ENCODE measurements at regions not wholly inside any gene's neighbourhood (a gene's known extent, or its start where the extent isn't known, plus 50 kb on each side); places are given as distances from the start of the nearest gene placed in this dataset.

- Histone ChIP-seq H3K27me3 (ENCODE audit: low read depth, low read length) (no peaks in the 10 kb centered on the region), H3K4me3 (ENCODE audit: low read depth in 1 of 2, low read length in 2 of 2) (no peak overlapping the region), H3K36me3 (ENCODE audit: control insufficient read depth in 1 of 2, insufficient read depth in 2 of 2, low read length in 2 of 2) (peaks cover 0 to 4% of the 10 kb centered on the region in 2 donors), H3K27ac (ENCODE audit: low read length) (no peak overlapping the region), H3K4me1 (ENCODE audit: control insufficient read depth in 1 of 2, insufficient read depth in 2 of 2, low read length in 2 of 2) (no peaks in the 10 kb centered on the region), H3K9me3 (ENCODE audit: control insufficient read depth in 1 of 2, low read length in 2 of 2) (no peaks in the 10 kb centered on the region)
These were observed 59.6 kb upstream of the PITRM1 start for GRCh38 chr10:3231951-3232730.

DNA sequence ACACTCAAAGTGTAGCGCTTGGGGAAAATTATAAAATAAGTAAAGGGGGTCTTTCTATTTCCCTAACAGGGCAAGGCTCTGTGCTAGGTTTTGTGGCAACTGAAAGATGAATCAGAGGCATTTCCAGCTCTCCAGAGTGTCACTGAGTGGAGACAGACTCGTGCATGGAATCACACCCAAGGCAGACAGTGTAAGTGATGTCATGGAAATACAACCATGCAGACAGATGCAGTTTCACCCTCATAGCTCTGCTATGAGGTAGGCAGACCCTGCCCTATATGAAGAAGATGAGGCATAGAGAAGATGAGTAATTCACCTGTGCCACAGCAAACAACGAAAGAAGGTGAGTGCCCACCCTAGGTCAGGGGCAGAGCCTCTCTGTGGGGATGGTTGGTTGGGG lies 57.2 kb upstream of the PITRM1 start:
- Histone ChIP-seq H3K4me3 (ENCODE audit: low read depth in 1 of 2, low read length in 2 of 2) (no peak overlapping the region), H3K4me1 (ENCODE audit: control insufficient read depth in 1 of 2, insufficient read depth in 2 of 2, low read length in 2 of 2) (no peaks in the 10 kb centered on the region), H3K27ac (ENCODE audit: low read length) (no peak overlapping the region), H3K9me3 (ENCODE audit: control insufficient read depth in 1 of 2, low read length in 2 of 2) (no peaks in the 10 kb centered on the region), H3K36me3 (ENCODE audit: control insufficient read depth in 1 of 2, insufficient read depth in 2 of 2, low read length in 2 of 2) (peaks cover 0 to 4% of the 10 kb centered on the region in 2 donors), H3K27me3 (ENCODE audit: low read depth, low read length) (no peaks in the 10 kb centered on the region)

DNA sequence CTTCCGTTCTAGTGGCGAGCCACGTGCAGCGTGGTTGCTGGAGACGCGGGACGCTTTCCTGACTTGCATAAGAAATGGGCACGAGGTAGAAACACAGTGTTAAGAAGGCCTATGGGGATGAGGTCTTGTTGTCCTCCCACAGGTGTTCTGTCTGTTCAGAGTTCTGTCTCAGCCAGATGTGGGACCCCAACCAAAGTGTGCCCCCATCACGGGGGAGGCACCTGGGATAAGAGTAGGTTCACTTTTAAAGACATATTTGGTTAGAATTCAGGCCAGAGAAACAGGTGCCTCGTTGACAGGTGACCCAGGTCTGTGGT lies 56.0 kb upstream of the PITRM1 start:
- no peaks in the 10 kb centered on the region for H3K9me3 ChIP-seq (ENCODE audit: control insufficient read depth in 1 of 2, low read length in 2 of 2)
- H3K4me3 ChIP-seq (ENCODE audit: low read depth in 1 of 2, low read length in 2 of 2), result no peak overlapping the region
- no peak overlapping the region for H3K27ac ChIP-seq (ENCODE audit: low read length)
- no peaks in the 10 kb centered on the region for H3K4me1 ChIP-seq (ENCODE audit: control insufficient read depth in 1 of 2, insufficient read depth in 2 of 2, low read length in 2 of 2)
- H3K27me3 ChIP-seq (ENCODE audit: low read depth, low read length), result no peaks in the 10 kb centered on the region
- H3K36me3 ChIP-seq (ENCODE audit: control insufficient read depth in 1 of 2, insufficient read depth in 2 of 2, low read length in 2 of 2), result peaks cover 0 to 4% of the 10 kb centered on the region in 2 donors

DNA sequence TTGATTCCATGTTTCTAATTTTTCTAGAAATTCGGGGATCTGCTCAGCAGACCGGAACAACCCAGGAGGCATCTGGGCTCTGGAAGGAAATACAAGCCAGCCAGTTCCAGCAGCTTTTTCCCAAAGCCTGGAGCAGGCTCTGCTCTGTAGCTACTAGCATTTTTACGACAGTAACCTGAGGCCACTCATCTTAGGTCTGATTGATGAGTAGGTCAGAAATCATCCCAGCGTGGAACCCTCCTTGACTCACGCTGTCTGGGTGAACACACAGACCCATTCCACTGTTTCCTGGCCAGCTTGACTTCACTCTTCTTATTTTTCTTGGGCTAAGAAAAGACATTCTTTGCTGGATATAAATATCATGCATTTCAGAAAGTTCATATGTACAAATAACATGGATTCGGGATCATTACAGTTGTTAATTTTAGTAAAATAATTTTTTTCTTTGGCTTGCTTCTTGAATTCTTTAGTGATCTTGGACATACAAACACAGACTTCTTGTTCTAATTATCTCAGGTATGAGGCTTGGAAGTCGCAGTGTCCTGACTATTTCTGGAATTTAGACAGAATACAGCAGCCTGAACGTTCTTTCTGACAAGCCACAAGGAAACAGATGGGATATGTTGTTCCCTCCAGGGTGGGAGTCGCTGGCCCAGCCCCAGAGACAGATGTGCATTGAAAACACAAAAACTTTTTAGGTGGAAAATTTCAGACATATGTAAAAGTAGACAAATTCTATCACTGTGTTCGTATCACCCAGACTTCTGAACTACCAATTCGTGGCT lies 54.6 kb upstream of the PITRM1 start:
- H3K9me3 ChIP-seq (ENCODE audit: control insufficient read depth in 1 of 2, low read length in 2 of 2), result no peaks in the 10 kb centered on the region
- H3K27ac ChIP-seq (ENCODE audit: low read length), result no peak overlapping the region
- no peak overlapping the region for H3K4me3 ChIP-seq (ENCODE audit: low read depth in 1 of 2, low read length in 2 of 2)
- peaks cover 0 to 4% of the 10 kb centered on the region in 2 donors for H3K36me3 ChIP-seq (ENCODE audit: control insufficient read depth in 1 of 2, insufficient read depth in 2 of 2, low read length in 2 of 2)
- no peaks in the 10 kb centered on the region for H3K4me1 ChIP-seq (ENCODE audit: control insufficient read depth in 1 of 2, insufficient read depth in 2 of 2, low read length in 2 of 2)
- no peaks in the 10 kb centered on the region for H3K27me3 ChIP-seq (ENCODE audit: low read depth, low read length)

DNA sequence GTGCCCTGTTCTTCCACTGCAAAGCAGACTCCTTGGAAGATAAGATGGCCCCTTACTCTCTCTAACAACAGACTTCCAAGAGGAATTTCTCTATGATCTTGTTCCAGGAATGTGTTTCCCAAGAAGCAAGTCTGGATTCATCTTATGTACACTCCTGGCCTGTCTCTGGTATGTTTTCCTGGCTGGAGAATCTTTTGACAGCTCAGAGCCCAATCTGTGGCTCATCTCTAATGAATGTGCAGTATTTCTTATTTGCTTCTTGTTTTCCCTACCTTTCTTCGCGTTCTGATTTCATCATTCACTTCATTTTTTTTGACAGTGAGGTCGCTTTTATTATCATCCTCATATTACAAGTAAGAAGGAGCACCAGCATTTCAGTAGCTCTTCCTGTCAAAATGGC lies 53.0 kb upstream of the PITRM1 start:
- H3K27ac ChIP-seq (ENCODE audit: low read length), result no peak overlapping the region
- H3K36me3 ChIP-seq (ENCODE audit: control insufficient read depth in 1 of 2, insufficient read depth in 2 of 2, low read length in 2 of 2), result peaks cover 0 to 4% of the 10 kb centered on the region in 2 donors
- no peak overlapping the region for H3K4me3 ChIP-seq (ENCODE audit: low read depth in 1 of 2, low read length in 2 of 2)
- H3K27me3 ChIP-seq (ENCODE audit: low read depth, low read length), result no peaks in the 10 kb centered on the region
- H3K9me3 ChIP-seq (ENCODE audit: control insufficient read depth in 1 of 2, low read length in 2 of 2), result no peaks in the 10 kb centered on the region
- no peaks in the 10 kb centered on the region for H3K4me1 ChIP-seq (ENCODE audit: control insufficient read depth in 1 of 2, insufficient read depth in 2 of 2, low read length in 2 of 2)

DNA sequence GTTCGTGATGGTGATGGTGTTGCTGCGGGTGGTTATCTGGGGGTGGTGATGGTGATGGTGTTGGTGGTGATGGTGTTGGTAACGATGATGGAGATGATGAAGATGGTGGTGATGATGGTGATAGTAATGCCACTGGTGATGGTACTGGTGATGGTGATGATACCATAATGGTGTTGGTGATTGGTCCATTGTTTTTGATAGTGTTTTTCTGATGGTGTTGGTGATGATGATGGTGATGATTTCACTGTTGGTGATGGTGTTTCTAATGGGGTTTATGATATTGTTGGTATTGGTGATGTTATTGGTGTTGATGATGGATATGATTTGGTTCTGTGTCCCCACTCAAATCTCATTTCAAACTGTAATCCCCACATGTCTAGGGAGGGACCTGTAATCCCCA lies 51.7 kb upstream of the PITRM1 start:
- Histone ChIP-seq H3K27ac (ENCODE audit: low read length) (no peak overlapping the region), H3K4me3 (ENCODE audit: low read depth in 1 of 2, low read length in 2 of 2) (no peak overlapping the region), H3K4me1 (ENCODE audit: control insufficient read depth in 1 of 2, insufficient read depth in 2 of 2, low read length in 2 of 2) (no peaks in the 10 kb centered on the region), H3K36me3 (ENCODE audit: control insufficient read depth in 1 of 2, insufficient read depth in 2 of 2, low read length in 2 of 2) (peaks cover 0 to 4% of the 10 kb centered on the region in 2 donors), H3K9me3 (ENCODE audit: control insufficient read depth in 1 of 2, low read length in 2 of 2) (no peaks in the 10 kb centered on the region), H3K27me3 (ENCODE audit: low read depth, low read length) (no peaks in the 10 kb centered on the region)

GRCh38 chr10:3222626-3223025 lies 50.0 kb upstream of the PITRM1 start:
- H3K9me3 ChIP-seq (ENCODE audit: control insufficient read depth in 1 of 2, low read length in 2 of 2), result no peaks in the 10 kb centered on the region
- no peaks in the 10 kb centered on the region for H3K27me3 ChIP-seq (ENCODE audit: low read depth, low read length)
- H3K27ac ChIP-seq (ENCODE audit: low read length), result no peak overlapping the region
- no peak overlapping the region for H3K4me3 ChIP-seq (ENCODE audit: low read depth in 1 of 2, low read length in 2 of 2)
- H3K4me1 ChIP-seq (ENCODE audit: control insufficient read depth in 1 of 2, insufficient read depth in 2 of 2, low read length in 2 of 2), result no peaks in the 10 kb centered on the region
- peaks cover 0 to 4% of the 10 kb centered on the region in 2 donors for H3K36me3 ChIP-seq (ENCODE audit: control insufficient read depth in 1 of 2, insufficient read depth in 2 of 2, low read length in 2 of 2)
